Natural killer cell treated with Interleukin-12 subunit alpha and Interleukin-12 subunit beta and Interleukin-15 and Interleukin-18, amount 100 ng/mL, for 72 hours (primary cell): ENCODE measurements at regions not wholly inside any gene's neighbourhood (a gene's known extent, or its start where the extent isn't known, plus 50 kb on each side); places are given as distances from the start of the nearest gene placed in this dataset.
"Not testable (repeated sequence)": the region's sequence is repeated elsewhere in the genome, so short reads cannot be mapped to it uniquely, and the experiment has no call there.

ENCODE experiments used
- ATAC-seq, 2 donors: fragments of 150-1000 bp; cut with Tn5 transposase in 1 of 2; sonication (Bioruptor Pico), chemical (Tn5 transposase) in 1 of 2; 2 replicates each; pipeline ENCODE4 v1.10.0; 2021
- DNase-seq: peaks from one replicate; pipeline ENCODE4 v3.0.0; 2022; ENCODE audit warnings: low spot score
- H3K27ac Mint-ChIP-seq, 2 donors: 1 replicate in 1 of 2; 2 replicates in 1 of 2; pipeline ENCODE4 v1.8.0; 2022; ENCODE audit warnings: mixed read lengths in 2 of 2, mild to moderate bottlenecking in 1 of 2, moderate library complexity in 1 of 2
- H3K27me3 Mint-ChIP-seq, 2 donors: 1 replicate in 1 of 2; 2 replicates in 1 of 2; pipeline ENCODE4 v1.8.0; 2022; ENCODE audit warnings: mixed read lengths in 2 of 2
- H3K36me3 Mint-ChIP-seq: one replicate; pipeline ENCODE4 v1.8.0; 2022; ENCODE audit warnings: mixed read lengths
- H3K4me1 Mint-ChIP-seq, 2 donors: 1 replicate in 1 of 2; 2 replicates in 1 of 2; pipeline ENCODE4 v1.8.0; 2022; ENCODE audit warnings: low read depth in 2 of 2, mixed read lengths in 2 of 2, mild to moderate bottlenecking in 1 of 2
- H3K4me3 Mint-ChIP-seq: one replicate; pipeline ENCODE4 v1.8.0; 2022; ENCODE audit warnings: mixed read lengths
- H3K9me3 Mint-ChIP-seq: 2 replicates; pipeline ENCODE4 v1.8.0; 2022; ENCODE audit warnings: mixed read lengths

GRCh38 chr2:129181963-129182362, 797.5 kb upstream of the RAB6C start:
- Mint-ChIP-seq H3K4me1 (no peaks in the 10 kb centered on the region), H3K27me3 (peaks cover 3 to 7% of the 10 kb centered on the region in 2 donors), H3K36me3 (no peaks in the 10 kb centered on the region), H3K4me3 (no peak overlapping the region), H3K27ac (no peak overlapping the region), H3K9me3 (no peaks in the 10 kb centered on the region)
- DNase-seq: no peak
- no peak for ATAC-seq

GRCh38 chr2:129187343-129187742, 792.1 kb upstream of the RAB6C start:
- DNase-seq (no peak), ATAC-seq (no peak)
- Mint-ChIP-seq H3K4me1 (no peaks in the 10 kb centered on the region), H3K27me3 (peaks cover 5 to 7% of the 10 kb centered on the region in 2 donors), H3K9me3 (no peaks in the 10 kb centered on the region), H3K36me3 (no peaks in the 10 kb centered on the region), H3K27ac (no peak overlapping the region), H3K4me3 (no peak overlapping the region)

- ATAC-seq (no peak), DNase-seq (no peak)
- no peak overlapping the region for H3K27ac Mint-ChIP-seq
- H3K27me3 Mint-ChIP-seq: peaks cover 5 to 7% of the 10 kb centered on the region in 2 donors
- no peaks in the 10 kb centered on the region for H3K9me3 Mint-ChIP-seq
- no peaks in the 10 kb centered on the region for H3K36me3 Mint-ChIP-seq
- H3K4me3 Mint-ChIP-seq: no peak overlapping the region
- H3K4me1 Mint-ChIP-seq: no peaks in the 10 kb centered on the region
Observed at GRCh38 chr2:129188451-129188850, 791.0 kb upstream of the RAB6C start.

GRCh38 chr2:129189617-129190319, 789.7 kb upstream of the RAB6C start:
- DNase-seq (no peak), ATAC-seq (no peak)
- Mint-ChIP-seq H3K27me3 (peaks cover 0 to 5% of the 10 kb centered on the region in 2 donors), H3K27ac (no peak overlapping the region), H3K9me3 (no peaks in the 10 kb centered on the region), H3K36me3 (no peaks in the 10 kb centered on the region), H3K4me1 (no peaks in the 10 kb centered on the region), H3K4me3 (no peak overlapping the region)

- H3K27ac Mint-ChIP-seq: no peak overlapping the region
- no peaks in the 10 kb centered on the region for H3K4me1 Mint-ChIP-seq
- no peak for ATAC-seq
- H3K27me3 Mint-ChIP-seq: peaks cover 0 to 5% of the 10 kb centered on the region in 2 donors
- no peaks in the 10 kb centered on the region for H3K36me3 Mint-ChIP-seq
- no peaks in the 10 kb centered on the region for H3K9me3 Mint-ChIP-seq
- no peak for DNase-seq
- no peak overlapping the region for H3K4me3 Mint-ChIP-seq
Observed at GRCh38 chr2:129190494-129190893, 789.0 kb upstream of the RAB6C start.

- ATAC-seq (no peak), DNase-seq (no peak)
- Mint-ChIP-seq H3K27ac (no peak overlapping the region), H3K27me3 (peaks cover 0 to 4% of the 10 kb centered on the region in 2 donors), H3K4me3 (no peak overlapping the region), H3K4me1 (no peaks in the 10 kb centered on the region), H3K36me3 (no peaks in the 10 kb centered on the region), H3K9me3 (no peaks in the 10 kb centered on the region)
Observed at GRCh38 chr2:129191530-129191929, 787.9 kb upstream of the RAB6C start.

- Mint-ChIP-seq H3K27ac (no peak overlapping the region), H3K36me3 (no peaks in the 10 kb centered on the region), H3K27me3 (peaks cover 0 to 2% of the 10 kb centered on the region in 2 donors), H3K4me3 (no peak overlapping the region), H3K4me1 (no peaks in the 10 kb centered on the region), H3K9me3 (no peaks in the 10 kb centered on the region)
- no peak for ATAC-seq
- no peak for DNase-seq
Observed at GRCh38 chr2:129192117-129192516, 787.3 kb upstream of the RAB6C start.

GRCh38 chr2:129192841-129193253, 786.6 kb upstream of the RAB6C start:
- no peaks in the 10 kb centered on the region for H3K4me1 Mint-ChIP-seq
- H3K27ac Mint-ChIP-seq: no peak overlapping the region
- no peaks in the 10 kb centered on the region for H3K27me3 Mint-ChIP-seq
- ATAC-seq: no peak
- no peaks in the 10 kb centered on the region for H3K9me3 Mint-ChIP-seq
- no peak overlapping the region for H3K4me3 Mint-ChIP-seq
- no peaks in the 10 kb centered on the region for H3K36me3 Mint-ChIP-seq
- DNase-seq: no peak

GRCh38 chr2:129193961-129194360, 785.5 kb upstream of the RAB6C start:
- ATAC-seq (no peak), DNase-seq (no peak)
- Mint-ChIP-seq H3K9me3 (no peaks in the 10 kb centered on the region), H3K27ac (no peak overlapping the region), H3K36me3 (no peaks in the 10 kb centered on the region), H3K4me3 (no peak overlapping the region), H3K4me1 (no peaks in the 10 kb centered on the region), H3K27me3 (no peaks in the 10 kb centered on the region)

- Mint-ChIP-seq H3K27ac (no peak overlapping the region), H3K27me3 (no peaks in the 10 kb centered on the region), H3K4me1 (no peaks in the 10 kb centered on the region), H3K36me3 (no peaks in the 10 kb centered on the region), H3K9me3 (no peaks in the 10 kb centered on the region), H3K4me3 (no peak overlapping the region)
- DNase-seq: no peak
- ATAC-seq: no peak
Observed at GRCh38 chr2:129199501-129199900, 780.0 kb upstream of the RAB6C start.

- ATAC-seq: no peak
- H3K4me3 Mint-ChIP-seq: no peak overlapping the region
- no peaks in the 10 kb centered on the region for H3K27me3 Mint-ChIP-seq
- H3K36me3 Mint-ChIP-seq: no peaks in the 10 kb centered on the region
- DNase-seq: no peak
- no peaks in the 10 kb centered on the region for H3K9me3 Mint-ChIP-seq
- H3K4me1 Mint-ChIP-seq: no peaks in the 10 kb centered on the region
- H3K27ac Mint-ChIP-seq: no peak overlapping the region
Observed at GRCh38 chr2:129201696-129202095, 777.8 kb upstream of the RAB6C start.

GRCh38 chr2:129203331-129203730, 776.1 kb upstream of the RAB6C start:
- H3K27me3 Mint-ChIP-seq: no peaks in the 10 kb centered on the region
- ATAC-seq: no peak
- H3K27ac Mint-ChIP-seq: no peak overlapping the region
- H3K36me3 Mint-ChIP-seq: no peaks in the 10 kb centered on the region
- DNase-seq: no peak
- no peaks in the 10 kb centered on the region for H3K4me1 Mint-ChIP-seq
- H3K4me3 Mint-ChIP-seq: no peak overlapping the region
- no peaks in the 10 kb centered on the region for H3K9me3 Mint-ChIP-seq

- not testable (repeated sequence) for H3K27ac Mint-ChIP-seq, DNase-seq, H3K27me3 Mint-ChIP-seq, H3K9me3 Mint-ChIP-seq, H3K36me3 Mint-ChIP-seq, H3K4me3 Mint-ChIP-seq, ATAC-seq, H3K4me1 Mint-ChIP-seq
Observed at GRCh38 chr2:129204581-129204980, 774.9 kb upstream of the RAB6C start.

GRCh38 chr2:129205176-129205575, 774.3 kb upstream of the RAB6C start:
- Mint-ChIP-seq H3K27ac (no peak overlapping the region), H3K4me1 (no peaks in the 10 kb centered on the region), H3K36me3 (no peaks in the 10 kb centered on the region), H3K9me3 (no peaks in the 10 kb centered on the region), H3K27me3 (peaks cover 0 to 2% of the 10 kb centered on the region in 2 donors), H3K4me3 (no peak overlapping the region)
- DNase-seq: no peak
- no peak for ATAC-seq

- no peak overlapping the region for H3K27ac Mint-ChIP-seq
- peaks cover 0 to 2% of the 10 kb centered on the region in 2 donors for H3K27me3 Mint-ChIP-seq
- ATAC-seq (no peak), DNase-seq (no peak)
- H3K4me1 Mint-ChIP-seq: no peaks in the 10 kb centered on the region
- no peak overlapping the region for H3K4me3 Mint-ChIP-seq
- H3K36me3 Mint-ChIP-seq: no peaks in the 10 kb centered on the region
- no peaks in the 10 kb centered on the region for H3K9me3 Mint-ChIP-seq
Observed at GRCh38 chr2:129205766-129206165, 773.7 kb upstream of the RAB6C start.
